ENCODE measurements at regions not wholly inside any gene's neighbourhood (a gene's known extent, or its start where the extent isn't known, plus 50 kb on each side); places are given as distances from the start of the nearest gene placed in this dataset.

- H3K4me1 Mint-ChIP-seq: no peaks in the 10 kb centered on the region
- H3K36me3 Mint-ChIP-seq (ENCODE audit: low read depth): no peaks in the 10 kb centered on the region
Measured at GRCh38 chr13:59504407-59504806, 659.3 kb downstream of the DIAPH3 start.

GRCh38 chr13:59510386-59510785 lies 653.3 kb downstream of the DIAPH3 start:
- Mint-ChIP-seq H3K9me3 (no peaks in the 10 kb centered on the region; the same call in 1 of the 3 replicates), H3K27ac (no peak overlapping the region), H3K4me1 (no peaks in the 10 kb centered on the region), H3K4me3 (no peak overlapping the region), H3K27me3 (ENCODE audit: insufficient read depth, low read depth, poor library complexity) (peaks cover 4% of the 10 kb centered on the region), H3K36me3 (ENCODE audit: low read depth) (no peaks in the 10 kb centered on the region)
- TF ChIP-seq EZH2 (IDR thresholded peaks at IDR 0.05; ENCODE audit: low read depth, unreplicated experiment) (no peak), ZNF331 (CRISPR knock-in tag; IDR thresholded peaks at IDR 0.05; ENCODE audit: low read depth) (no peak), JUNB (IDR thresholded peaks at IDR 0.05; ENCODE audit: unreplicated experiment) (no peak), EZH2phosphoT487 (IDR thresholded peaks at IDR 0.05; ENCODE audit: unreplicated experiment) (no peak), ZNF462 (CRISPR knock-in tag; IDR thresholded peaks at IDR 0.05) (no peak), REST (IDR thresholded peaks at IDR 0.05; ENCODE audit: unreplicated experiment) (no peak), CTCF (conservative IDR thresholded peaks at IDR 0.05; ENCODE audit: low read depth in 2 of 2) (no peak)
- H3F3A ChIP-seq (replicated peaks; ENCODE audit: low read depth): no peaks in the 10 kb centered on the region; the same call in 1 of the 2 replicates
- no peaks in the 10 kb centered on the region for H4K20me1 ChIP-seq (replicated peaks; ENCODE audit: insufficient read depth)
- no peak overlapping the region for H3K27ac ChIP-seq (ENCODE audit: low read depth)
- no peaks in the 10 kb centered on the region for H3K79me2 ChIP-seq (replicated peaks; ENCODE audit: insufficient read depth)
- no peaks in the 10 kb centered on the region for H3K4me1 ChIP-seq (ENCODE audit: insufficient read depth)
- ATAC-seq (no peak), DNase-seq (ENCODE audit: low spot score) (no peak)
- no peaks in the 10 kb centered on the region for H3K36me3 ChIP-seq (ENCODE audit: insufficient read depth)
- H2AFZ ChIP-seq: no peak overlapping the region
- no peak overlapping the region for H3K4me2 ChIP-seq
- H3K4me3 ChIP-seq: no peak overlapping the region
- H3K9me2 ChIP-seq (ENCODE audit: insufficient read depth): peaks cover 7% of the 10 kb centered on the region; the same call in 1 of the 2 replicates
- no peaks in the 10 kb centered on the region for H3K27me3 ChIP-seq (ENCODE audit: insufficient read depth)

More at GRCh38 chr13:59504407-59504806, 659.3 kb downstream of the DIAPH3 start:
- no peaks in the 10 kb centered on the region for H3K4me1 ChIP-seq (ENCODE audit: insufficient read depth)
- DNase-seq (ENCODE audit: low spot score) (no peak), ATAC-seq (no peak)
- peaks cover 4% of the 10 kb centered on the region; the same call in 1 of the 2 replicates for H3K36me3 ChIP-seq (ENCODE audit: insufficient read depth)
- Mint-ChIP-seq H3K27ac (no peak overlapping the region), H3K27me3 (ENCODE audit: insufficient read depth, low read depth, poor library complexity) (no peaks in the 10 kb centered on the region), H3K9me3 (no peaks in the 10 kb centered on the region; the same call in 2 of the 3 replicates), H3K4me3 (no peak overlapping the region)
- H3F3A ChIP-seq (replicated peaks; ENCODE audit: low read depth): no peaks in the 10 kb centered on the region
- H3K4me2 ChIP-seq: no peak overlapping the region
- no peaks in the 10 kb centered on the region for H4K20me1 ChIP-seq (replicated peaks; ENCODE audit: insufficient read depth)
- 0 out of 2 replicates have a peak overlapping the region, but pooled peaks have one; percentile 81 for H2AFZ ChIP-seq
- H3K27ac ChIP-seq (ENCODE audit: low read depth): no peak overlapping the region
- no peak overlapping the region for H3K4me3 ChIP-seq
- TF ChIP-seq EZH2phosphoT487 (IDR thresholded peaks at IDR 0.05; ENCODE audit: unreplicated experiment) (no peak), ZNF331 (CRISPR knock-in tag; IDR thresholded peaks at IDR 0.05; ENCODE audit: low read depth) (no peak), ZNF114 (CRISPR knock-in tag; IDR thresholded peaks at IDR 0.05) (no peak), EZH2 (IDR thresholded peaks at IDR 0.05; ENCODE audit: low read depth, unreplicated experiment) (no peak), POLR2AphosphoS5 (IDR thresholded peaks at IDR 0.05; ENCODE audit: low read depth) (no peak)
- H3K79me2 ChIP-seq (replicated peaks; ENCODE audit: insufficient read depth): no peaks in the 10 kb centered on the region
- no peaks in the 10 kb centered on the region for H3K9me2 ChIP-seq (ENCODE audit: insufficient read depth)
- no peaks in the 10 kb centered on the region for H3K27me3 ChIP-seq (ENCODE audit: insufficient read depth)

All from GM23338 (cell line).